Osteoblast (primary cell): ENCODE measurements at regions not wholly inside any gene's neighbourhood (a gene's known extent, or its start where the extent isn't known, plus 50 kb on each side); places are given as distances from the start of the nearest gene placed in this dataset.

ENCODE experiments used
- DNase-seq: peaks from one replicate; pipeline ENCODE4 v3.0.0; 2011; ENCODE audit warnings: low spot score, mixed read lengths; ENCODE audit not compliant: insufficient read length; ENCODE audit errors: missing footprints
- H2AFZ ChIP-seq: 2 replicates; pipeline ENCODE4 v1.6.0; 2011; ENCODE audit warnings: mild to moderate bottlenecking, low read length
- H3K27ac ChIP-seq: 2 replicates; pipeline ENCODE4 v1.5.1; 2011; ENCODE audit warnings: mild to moderate bottlenecking, low read depth, low read length, moderate library complexity
- H3K27me3 ChIP-seq: 2 replicates; pipeline ENCODE4 v1.6.0; 2012; ENCODE audit warnings: mild to moderate bottlenecking, control low read depth, inconsistent platforms, low read length, moderate library complexity; ENCODE audit not compliant: insufficient read depth
- H3K36me3 ChIP-seq: 2 replicates; pipeline ENCODE4 v1.5.1; 2011; ENCODE audit warnings: mild to moderate bottlenecking, low read length, control low read depth, moderate library complexity; ENCODE audit not compliant: insufficient read depth
- H3K4me1 ChIP-seq: 2 replicates; pipeline ENCODE4 v1.5.1; 2011; ENCODE audit warnings: mild to moderate bottlenecking, low read length, control low read depth, moderate library complexity; ENCODE audit not compliant: insufficient read depth
- H3K4me2 ChIP-seq: 2 replicates; pipeline ENCODE4 v1.6.0; 2011; ENCODE audit warnings: mild to moderate bottlenecking, low read length; ENCODE audit not compliant: insufficient read depth
- H3K4me3 ChIP-seq: fragments of 200-600 bp; sonication (generic); 3 replicates; pipeline ENCODE4 v1.5.1; 2012; ENCODE audit warnings: mild to moderate bottlenecking, low read length, inconsistent platforms; ENCODE audit not compliant: insufficient read depth
- H3K79me2 ChIP-seq: 2 replicates; pipeline ENCODE4 v1.6.0; 2012; ENCODE audit warnings: mild to moderate bottlenecking, low read length, control low read depth, inconsistent platforms; ENCODE audit not compliant: insufficient read depth
- H3K9me3 ChIP-seq: 2 replicates; pipeline ENCODE4 v1.5.1; 2011; ENCODE audit warnings: low read depth, low read length, control low read depth
- H4K20me1 ChIP-seq: 2 replicates; pipeline ENCODE4 v1.6.0; 2012; ENCODE audit warnings: mild to moderate bottlenecking, low read length, control low read depth; ENCODE audit not compliant: insufficient read depth
- CTCF ChIP-seq: IDR thresholded peaks from 2 replicates; pipeline ENCODE4 v1.5.1; 2011; ENCODE audit warnings: mild to moderate bottlenecking, low read depth, low read length, moderate library complexity; ENCODE audit errors: extremely low read depth

GRCh38 chr15:95328559-95328958 is 1001.9 kb upstream of the NR2F2 start:
- Histone ChIP-seq H3K27ac (no peak overlapping the region), H3K4me1 (no peaks in the 10 kb centered on the region), H3K9me3 (no peaks in the 10 kb centered on the region), H3K79me2 (no peaks in the 10 kb centered on the region), H3K36me3 (no peaks in the 10 kb centered on the region), H3K27me3 (no peaks in the 10 kb centered on the region), H3K4me2 (no peak overlapping the region), H4K20me1 (no peaks in the 10 kb centered on the region), H2AFZ (no peak overlapping the region), H3K4me3 (no peak overlapping the region)
- no peak for DNase-seq
- no peak for TF ChIP-seq CTCF

GRCh38 chr15:95329362-95329761 is 1001.1 kb upstream of the NR2F2 start:
- no peak for TF ChIP-seq CTCF
- no peak for DNase-seq
- Histone ChIP-seq H3K27me3 (no peaks in the 10 kb centered on the region), H4K20me1 (no peaks in the 10 kb centered on the region), H2AFZ (no peak overlapping the region), H3K36me3 (no peaks in the 10 kb centered on the region), H3K9me3 (no peaks in the 10 kb centered on the region), H3K27ac (no peak overlapping the region), H3K79me2 (no peaks in the 10 kb centered on the region), H3K4me1 (no peaks in the 10 kb centered on the region), H3K4me2 (no peak overlapping the region), H3K4me3 (no peak overlapping the region)

- H4K20me1 ChIP-seq, result no peaks in the 10 kb centered on the region
- no peaks in the 10 kb centered on the region for H3K36me3 ChIP-seq
- no peak overlapping the region for H3K4me2 ChIP-seq
- no peaks in the 10 kb centered on the region for H3K9me3 ChIP-seq
- no peak for TF ChIP-seq CTCF
- no peak for DNase-seq
- no peaks in the 10 kb centered on the region for H3K4me1 ChIP-seq
- H2AFZ ChIP-seq, result no peak overlapping the region
- H3K4me3 ChIP-seq, result no peak overlapping the region
- no peaks in the 10 kb centered on the region for H3K27me3 ChIP-seq
- no peak overlapping the region for H3K27ac ChIP-seq
- no peaks in the 10 kb centered on the region for H3K79me2 ChIP-seq
These were observed 988.8 kb upstream of the NR2F2 start for GRCh38 chr15:95341686-95342085.

- Histone ChIP-seq H3K4me2 (no peak overlapping the region), H3K79me2 (no peaks in the 10 kb centered on the region), H3K36me3 (no peaks in the 10 kb centered on the region), H3K4me3 (no peak overlapping the region), H4K20me1 (no peaks in the 10 kb centered on the region), H3K27ac (no peak overlapping the region), H3K9me3 (no peaks in the 10 kb centered on the region), H3K27me3 (no peaks in the 10 kb centered on the region), H3K4me1 (no peaks in the 10 kb centered on the region), H2AFZ (no peak overlapping the region)
- no peak for TF ChIP-seq CTCF
- DNase-seq, result no peak
These were observed 984.6 kb upstream of the NR2F2 start for GRCh38 chr15:95345867-95346266.
